Heart left ventricle (tissue), 13 donors: ENCODE measurements at regions not wholly inside any gene's neighbourhood (a gene's known extent, or its start where the extent isn't known, plus 50 kb on each side); places are given as distances from the start of the nearest gene placed in this dataset.

Experiments used
- POLR2A ChIP-seq, 2 donors: fragments of 450-650 bp; IDR thresholded peaks; one replicate each; pipeline ENCODE4 v1.6.1; 2017; ENCODE audit warnings: antibody characterized with exemption in 2 of 2, mild to moderate bottlenecking in 2 of 2, moderate library complexity in 2 of 2
- TF ChIP-seq, protein P1 (sequence below), 12 donors: fragments of 200-600 bp; sonication (generic) in 4 of 12; IDR thresholded peaks; one replicate each; pipeline versions ENCODE4 v1.5.0 to v1.8.0; 2018 to 2022; ENCODE audit warnings: antibody characterized with exemption in 12 of 12, mild to moderate bottlenecking in 5 of 12
- donor health status: ischemic (EF 13 %, LVEDD 7.1; RV severe dilation, severe dysfunction).
- donor health status: DM: no; HTN: yes; CAD: no.
- donor health status: DM: no; HTN: no; CAD: no.
- donor health status: ischemic (EF 25% LVEDD 6.9; RV normal size, moderate dysfunction).
- donor health status: ischemic (EF 25% LVEDD 5.7; RV mildly dilated, moderate dysfunction).
- donor health status: ischemic (EF 35%, LVEDD 5.7; RV mildly dilated, moderate dysfunction).
- donor health status: nonischemic (EF 11% LVEDD 7.7; RV severe dilation, severe dysfunction).
- donor health status: DM: yes; HTN: yes; CAD: no.
- donor health status: PGD.
- donor health status: ischemic (EF 29% LVEDD 5.4; RV normal size, mild dysfunction).
- donor health status: nonischemic (EF 23%, LVEDD 6.1; RV moderate dilation, normal function).

GRCh38 chr2:150702791-150703190 lies 215.3 kb upstream of the RND3 start:
- TF ChIP-seq, protein P1, sequence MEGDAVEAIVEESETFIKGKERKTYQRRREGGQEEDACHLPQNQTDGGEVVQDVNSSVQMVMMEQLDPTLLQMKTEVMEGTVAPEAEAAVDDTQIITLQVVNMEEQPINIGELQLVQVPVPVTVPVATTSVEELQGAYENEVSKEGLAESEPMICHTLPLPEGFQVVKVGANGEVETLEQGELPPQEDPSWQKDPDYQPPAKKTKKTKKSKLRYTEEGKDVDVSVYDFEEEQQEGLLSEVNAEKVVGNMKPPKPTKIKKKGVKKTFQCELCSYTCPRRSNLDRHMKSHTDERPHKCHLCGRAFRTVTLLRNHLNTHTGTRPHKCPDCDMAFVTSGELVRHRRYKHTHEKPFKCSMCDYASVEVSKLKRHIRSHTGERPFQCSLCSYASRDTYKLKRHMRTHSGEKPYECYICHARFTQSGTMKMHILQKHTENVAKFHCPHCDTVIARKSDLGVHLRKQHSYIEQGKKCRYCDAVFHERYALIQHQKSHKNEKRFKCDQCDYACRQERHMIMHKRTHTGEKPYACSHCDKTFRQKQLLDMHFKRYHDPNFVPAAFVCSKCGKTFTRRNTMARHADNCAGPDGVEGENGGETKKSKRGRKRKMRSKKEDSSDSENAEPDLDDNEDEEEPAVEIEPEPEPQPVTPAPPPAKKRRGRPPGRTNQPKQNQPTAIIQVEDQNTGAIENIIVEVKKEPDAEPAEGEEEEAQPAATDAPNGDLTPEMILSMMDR (IDR thresholded peaks at IDR 0.05), result no peak
- TF ChIP-seq POLR2A (IDR thresholded peaks at IDR 0.05), result no peak
